Activated B cell treated with CpG ODN at 0.5 μM for 24 hours (primary cell): ENCODE measurements at regions not wholly inside any gene's neighbourhood (a gene's known extent, or its start where the extent isn't known, plus 50 kb on each side); places are given as distances from the start of the nearest gene placed in this dataset.

Experiments
- ATAC-seq: fragments of 200-7000 bp; cut with Tn5 transposase; one replicate; pipeline ENCODE4 v1.10.0; 2021; ENCODE audit warnings: low read depth, mild to moderate bottlenecking, moderate library complexity
- CTCF ChIA-PET: fragments of 350-600 bp; sonication (Branson Sonifier 250); formaldehyde crosslinking; loops from one replicate; lab custom pipeline; 2021; ENCODE audit warnings: antibody characterized with exemption; lab: Charles Lee
- POLR2A ChIA-PET: fragments of 350-600 bp; sonication (Branson Sonifier 250); formaldehyde crosslinking; loops from one replicate; lab custom pipeline; 2021; ENCODE audit warnings: antibody characterized with exemption; lab: Charles Lee
- DNase-seq: peaks from one replicate; pipeline ENCODE4 v3.0.0; 2022
- H3K27ac Mint-ChIP-seq: one replicate; pipeline ENCODE4 v1.8.0; 2020; ENCODE audit warnings: mixed read lengths
- H3K27me3 Mint-ChIP-seq: one replicate; pipeline ENCODE4 v1.8.0; 2021; ENCODE audit warnings: mixed read lengths
- H3K36me3 Mint-ChIP-seq: one replicate; pipeline ENCODE4 v1.8.0; 2021; ENCODE audit warnings: low read depth, mixed read lengths
- H3K4me1 Mint-ChIP-seq: one replicate; pipeline ENCODE4 v1.8.0; 2021; ENCODE audit warnings: mixed read lengths
- H3K4me3 Mint-ChIP-seq: one replicate; pipeline ENCODE4 v1.8.0; 2020; ENCODE audit warnings: mild to moderate bottlenecking, mixed read lengths
- H3K9me3 Mint-ChIP-seq: one replicate; pipeline ENCODE4 v1.8.0; 2020; ENCODE audit warnings: mixed read lengths
- CTCF ChIP-seq: fragments of 200-600 bp; IDR thresholded peaks from one replicate; pipeline ENCODE4 v1.8.0; 2022; ENCODE audit warnings: antibody characterized with exemption, mild to moderate bottlenecking
- intact Hi-C: fragments of 100-400 bp; cut with micrococcal nuclease; formaldehyde crosslinking; loops from one replicate; pipeline ENCODE4 v1.15.1; 2024

GRCh38 chr2:234550056-234550455 lies 53.2 kb upstream of the ARL4C start:
- ChIA-PET POLR2A (no interaction called here), CTCF (interaction anchor here (1.0 to 7.6 kb wide), 2 partner anchors 557 to 567 kb away, joined by 3 to 69 read pairs; no protein-coding TSS in a partner anchor)
- TF ChIP-seq CTCF: no peak
- Mint-ChIP-seq H3K4me1 (peaks cover 7% of the 10 kb centered on the region), H3K4me3 (no peak overlapping the region), H3K27ac (no peak overlapping the region), H3K36me3 (no peaks in the 10 kb centered on the region), H3K27me3 (peaks cover 32% of the 10 kb centered on the region), H3K9me3 (no peaks in the 10 kb centered on the region)
- no peak for ATAC-seq
- intact Hi-C loops: loop anchor here (1.0 to 5.0 kb wide), 5 partner anchors 53 to 567 kb away; partner anchors contain the start of gene SH3BP4
- DNase-seq: no peak

GRCh38 chr2:234548695-234549420 lies 52.0 kb upstream of the ARL4C start:
- no peak overlapping the region for H3K27ac Mint-ChIP-seq
- H3K27me3 Mint-ChIP-seq: peaks cover 35% of the 10 kb centered on the region
- H3K4me1 Mint-ChIP-seq: peaks cover 4% of the 10 kb centered on the region
- H3K9me3 Mint-ChIP-seq: no peaks in the 10 kb centered on the region
- POLR2A ChIA-PET: no interaction called here
- H3K4me3 Mint-ChIP-seq: no peak overlapping the region
- TF ChIP-seq CTCF: no peak
- ATAC-seq (no peak), DNase-seq (no peak)
- CTCF ChIA-PET: interaction anchor here (0.6 to 7.6 kb wide), 4 partner anchors 180 to 1197 kb away, joined by 3 to 69 read pairs (median 5); no protein-coding TSS in a partner anchor
- no peaks in the 10 kb centered on the region for H3K36me3 Mint-ChIP-seq
- intact Hi-C loops: no loop called here

DNA sequence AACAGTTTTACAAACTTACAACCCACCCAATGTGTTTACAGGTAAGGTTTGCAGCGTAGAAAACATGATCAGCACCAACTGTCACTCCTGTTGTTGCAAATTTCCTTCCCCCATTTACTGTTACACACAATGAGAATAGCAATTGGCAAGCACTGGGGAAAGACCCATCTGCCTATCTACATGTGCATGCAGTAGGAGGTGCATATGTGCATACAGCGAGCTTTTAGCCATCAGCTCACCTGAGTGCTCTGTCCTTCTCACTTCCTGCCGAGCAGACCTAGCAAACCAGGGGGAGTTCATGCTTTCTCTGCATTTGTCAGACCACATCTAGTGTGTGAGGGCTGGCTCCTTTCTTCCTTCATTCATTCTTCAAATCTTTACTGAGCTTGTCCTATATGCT lies 49.9 kb upstream of the ARL4C start:
- Mint-ChIP-seq H3K4me1 (peaks cover 4% of the 10 kb centered on the region), H3K4me3 (no peak overlapping the region), H3K27me3 (peaks cover 40% of the 10 kb centered on the region), H3K27ac (no peak overlapping the region), H3K9me3 (no peaks in the 10 kb centered on the region), H3K36me3 (no peaks in the 10 kb centered on the region)
- ChIA-PET CTCF (interaction anchor here (1.6 to 7.6 kb wide), 4 partner anchors 46 to 570 kb away, joined by 7 to 69 read pairs (median 14); no protein-coding TSS in a partner anchor), POLR2A (no interaction called here)
- intact Hi-C loops: no loop called here
- ATAC-seq: no peak
- no peak for DNase-seq
- TF ChIP-seq CTCF: no peak
